Ovary (tissue), 7 donors: ENCODE measurements at regions not wholly inside any gene's neighbourhood (a gene's known extent, or its start where the extent isn't known, plus 50 kb on each side); places are given as distances from the start of the nearest gene placed in this dataset.

Experiments used
- DNase-seq, 5 donors: peaks; one replicate each; pipeline ENCODE4 v3.0.0-alpha.2; 2019 to 2020
- H3K27ac ChIP-seq, 2 donors: fragments of 200-600 bp; one replicate each; pipeline versions ENCODE4 v1.5.1 to v1.8.0; 2019 to 2022
- H3K27me3 ChIP-seq: fragments of 200-600 bp; one replicate; pipeline ENCODE4 v1.8.0; 2022
- H3K36me3 ChIP-seq: fragments of 200-600 bp; sonication (generic); one replicate; pipeline ENCODE4 v1.5.1; 2019
- H3K4me1 ChIP-seq: one replicate; pipeline ENCODE4 v1.8.1; 2013; ENCODE audit warnings: mild to moderate bottlenecking, moderate library complexity; ENCODE audit not compliant: insufficient read depth
- H3K4me3 ChIP-seq: fragments of 200-600 bp; sonication (generic); one replicate; pipeline ENCODE4 v1.5.1; 2017
- H3K9me3 ChIP-seq, 2 donors: fragments of 200-600 bp in 1 of 2; sonication (generic) in 1 of 2; one replicate each; pipeline versions ENCODE4 v1.5.1 to v1.8.1; 2013 to 2019; ENCODE audit warnings: mild to moderate bottlenecking in 1 of 2, moderate library complexity in 1 of 2
- EP300 ChIP-seq: sonication (generic); formaldehyde crosslinking; IDR thresholded peaks from one replicate; pipeline ENCODE4 v1.6.1; 2017; ENCODE audit warnings: antibody characterized with exemption
- POLR2A ChIP-seq: fragments of 450-650 bp; IDR thresholded peaks from one replicate; pipeline ENCODE4 v1.6.1; 2017; ENCODE audit warnings: antibody characterized with exemption, mild to moderate bottlenecking, moderate library complexity
- WGBS, 3 donors: extraction: QIAGEN DNeasy Blood & Tissue Kit in 1 of 3; methylation state at CpG; one replicate each; pipeline versions ENCODE4 v1.1.5 to v1.1.7; 2013 to 2017; 5-methylcytosine and 5-hydroxymethylcytosine counted together
- intact Hi-C, 4 donors: fragments of 100-400 bp; cut with DNase I; formaldehyde crosslinking; loops; one replicate each; pipeline versions ENCODE4 v1.11.0 to v1.15.1; 2022 to 2023
- TF ChIP-seq, protein P1 (sequence below), 3 donors: fragments of 450-650 bp in 2 of 3; fragments of 200-600 bp in 1 of 3; IDR thresholded peaks; one replicate each; pipeline versions ENCODE4 v1.5.1 to v1.8.0; 2016 to 2022; ENCODE audit warnings: antibody characterized with exemption in 3 of 3, mild to moderate bottlenecking in 1 of 3
- donor health status: DM: no; HTN: no; CAD: no; lungs with moderate emphysema.
- donor health status: DM: no; HTN: no; CAD: no.
- donor health status: Bipolar disorder and iron deficiency.
- donor health status: DM: no; HTN: no; CAD: no.
- donor health status: DM: yes; HTN: yes; CAD: no.

- H3K4me1 ChIP-seq: no peaks in the 10 kb centered on the region
- H3K4me3 ChIP-seq: no peak overlapping the region
- TF ChIP-seq EP300 (no peak), POLR2A (no peak)
- TF ChIP-seq, protein P1, sequence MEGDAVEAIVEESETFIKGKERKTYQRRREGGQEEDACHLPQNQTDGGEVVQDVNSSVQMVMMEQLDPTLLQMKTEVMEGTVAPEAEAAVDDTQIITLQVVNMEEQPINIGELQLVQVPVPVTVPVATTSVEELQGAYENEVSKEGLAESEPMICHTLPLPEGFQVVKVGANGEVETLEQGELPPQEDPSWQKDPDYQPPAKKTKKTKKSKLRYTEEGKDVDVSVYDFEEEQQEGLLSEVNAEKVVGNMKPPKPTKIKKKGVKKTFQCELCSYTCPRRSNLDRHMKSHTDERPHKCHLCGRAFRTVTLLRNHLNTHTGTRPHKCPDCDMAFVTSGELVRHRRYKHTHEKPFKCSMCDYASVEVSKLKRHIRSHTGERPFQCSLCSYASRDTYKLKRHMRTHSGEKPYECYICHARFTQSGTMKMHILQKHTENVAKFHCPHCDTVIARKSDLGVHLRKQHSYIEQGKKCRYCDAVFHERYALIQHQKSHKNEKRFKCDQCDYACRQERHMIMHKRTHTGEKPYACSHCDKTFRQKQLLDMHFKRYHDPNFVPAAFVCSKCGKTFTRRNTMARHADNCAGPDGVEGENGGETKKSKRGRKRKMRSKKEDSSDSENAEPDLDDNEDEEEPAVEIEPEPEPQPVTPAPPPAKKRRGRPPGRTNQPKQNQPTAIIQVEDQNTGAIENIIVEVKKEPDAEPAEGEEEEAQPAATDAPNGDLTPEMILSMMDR (IDR thresholded peaks at IDR 0.05): no peak
- intact Hi-C loops: no loop called here
- 91% methylated on average over 4 of the region's 4 CpGs for WGBS, 3 donors
- no peaks in the 10 kb centered on the region for H3K36me3 ChIP-seq
- H3K9me3 ChIP-seq: no peaks in the 10 kb centered on the region
- no peak overlapping the region for H3K27ac ChIP-seq
- no peaks in the 10 kb centered on the region for H3K27me3 ChIP-seq
- DNase-seq: no peak
Observed at GRCh38 chr1:87472716-87473115, 144.0 kb downstream of the LMO4 start.

DNA sequence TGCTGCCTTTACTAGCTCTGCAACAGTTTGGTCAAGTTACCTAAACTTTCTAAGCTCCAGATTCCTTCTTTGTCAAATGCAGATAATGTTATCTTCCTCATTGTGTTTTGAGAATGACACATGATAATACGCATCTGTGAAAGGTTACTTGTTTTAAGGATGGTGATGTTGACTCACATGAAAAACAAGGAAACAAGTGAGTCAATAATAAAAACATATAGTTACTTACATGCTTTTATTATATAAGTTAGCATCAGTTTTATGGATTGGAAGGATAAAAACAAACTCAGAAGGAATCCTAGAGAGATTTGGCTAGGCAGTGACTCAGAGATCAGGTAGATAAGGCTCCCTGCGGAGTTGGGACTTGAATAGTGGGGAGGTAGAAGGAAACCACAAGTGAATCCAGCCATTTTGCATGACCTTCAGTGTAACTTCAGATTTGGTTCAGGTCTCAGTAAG, 144.6 kb downstream of the LMO4 start:
- Histone ChIP-seq H3K36me3 (no peaks in the 10 kb centered on the region), H3K9me3 (no peaks in the 10 kb centered on the region)
- 88 to 97% (median 90%) methylated on average over 2 of the region's 2 CpGs for WGBS, 3 donors

DNA sequence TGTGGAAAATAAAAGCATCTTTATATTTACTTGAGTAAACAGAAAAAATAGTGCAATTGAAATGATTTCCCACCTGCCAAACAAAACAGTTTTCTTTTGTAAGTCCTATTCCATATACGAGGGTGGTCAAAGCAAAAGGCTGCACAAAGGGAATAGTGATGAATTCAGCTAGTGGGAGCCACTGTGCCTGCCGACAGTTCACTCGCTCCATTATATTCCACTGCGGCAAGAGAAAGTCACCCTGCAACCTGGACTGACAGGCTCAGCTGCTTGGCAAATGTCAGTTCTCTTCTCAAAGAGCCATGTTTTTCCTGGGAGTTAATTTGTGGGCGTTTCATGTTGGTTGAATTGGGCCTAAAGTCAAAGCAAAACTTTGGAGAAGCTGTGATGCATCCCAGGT, 145.4 kb downstream of the LMO4 start:
- TF ChIP-seq, protein P1 (IDR thresholded peaks at IDR 0.05): no peak
- TF ChIP-seq POLR2A (no peak), EP300 (no peak)
- H3K4me1 ChIP-seq: no peaks in the 10 kb centered on the region
- H3K4me3 ChIP-seq: no peak overlapping the region
- intact Hi-C loops: no loop called here
- no peaks in the 10 kb centered on the region for H3K9me3 ChIP-seq
- 78 to 82% (median 78%) methylated on average over 5 of the region's 5 CpGs for WGBS, 3 donors
- no peaks in the 10 kb centered on the region for H3K36me3 ChIP-seq
- H3K27ac ChIP-seq: no peak overlapping the region
- no peaks in the 10 kb centered on the region for H3K27me3 ChIP-seq
- DNase-seq: no peak

More for the DNA sequence above, 144.6 kb downstream of the LMO4 start:
- H3K27me3 ChIP-seq: no peaks in the 10 kb centered on the region
- no peak overlapping the region for H3K4me3 ChIP-seq
- H3K4me1 ChIP-seq: no peaks in the 10 kb centered on the region
- no peak overlapping the region for H3K27ac ChIP-seq
- intact Hi-C loops: no loop called here
- TF ChIP-seq, protein P1 (IDR thresholded peaks at IDR 0.05): no peak
- no peak for TF ChIP-seq EP300
- no peak for TF ChIP-seq POLR2A
- DNase-seq: no peak

GRCh38 chr1:87478231-87478630, 149.6 kb downstream of the LMO4 start:
- no peaks in the 10 kb centered on the region for H3K36me3 ChIP-seq
- peaks cover 2% of the 10 kb centered on the region for H3K27me3 ChIP-seq
- intact Hi-C loops: no loop called here
- no peak for TF ChIP-seq POLR2A
- TF ChIP-seq, protein P1 (IDR thresholded peaks at IDR 0.05): no peak
- no peak for TF ChIP-seq EP300
- H3K4me1 ChIP-seq: no peaks in the 10 kb centered on the region
- H3K4me3 ChIP-seq: no peak overlapping the region
- peak in 1 of 5 donors; percentile 15 for DNase-seq
- H3K9me3 ChIP-seq: no peaks in the 10 kb centered on the region
- WGBS, 3 donors: 71 to 87% (median 79%) methylated on average over 3 of the region's 3 CpGs
- no peak overlapping the region for H3K27ac ChIP-seq

DNA sequence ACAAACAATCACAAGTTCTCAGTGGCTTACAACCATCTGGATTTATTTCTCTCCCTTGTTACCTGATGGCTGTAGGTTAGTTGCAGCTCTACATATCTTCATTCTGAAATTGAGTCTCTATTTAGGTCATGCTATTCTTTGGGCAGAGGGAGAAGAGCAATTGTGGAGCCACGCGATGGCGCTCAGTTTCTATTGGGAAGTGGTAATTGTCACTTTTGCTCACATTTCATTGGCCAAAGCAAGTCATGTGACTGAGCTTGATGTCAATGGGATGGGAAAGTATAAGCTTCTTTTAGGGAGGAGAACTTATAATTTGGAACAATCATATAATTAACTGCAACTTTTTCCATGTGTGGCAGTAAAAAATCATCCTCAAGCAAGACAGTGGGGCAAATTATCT, 166.5 kb downstream of the LMO4 start:
- 94 to 98% (median 96%) methylated on average over 3 of the region's 3 CpGs for WGBS, 3 donors
- no peaks in the 10 kb centered on the region for H3K9me3 ChIP-seq
- no peak overlapping the region for H3K27ac ChIP-seq
- H3K4me3 ChIP-seq: no peak overlapping the region
- no peaks in the 10 kb centered on the region for H3K27me3 ChIP-seq
- H3K36me3 ChIP-seq: no peaks in the 10 kb centered on the region
- DNase-seq: no peak
- intact Hi-C loops: no loop called here
- H3K4me1 ChIP-seq: no peaks in the 10 kb centered on the region
- TF ChIP-seq EP300: no peak
- TF ChIP-seq, protein P1 (IDR thresholded peaks at IDR 0.05): no peak
- TF ChIP-seq POLR2A: no peak
